IPS DF 6.9 (cell line): ENCODE measurements at regions not wholly inside any gene's neighbourhood (a gene's known extent, or its start where the extent isn't known, plus 50 kb on each side); places are given as distances from the start of the nearest gene placed in this dataset.

Source experiments
- DNase-seq: peaks from one replicate; pipeline ENCODE4 v3.0.0-alpha.2; 2013; ENCODE audit warnings: low read depth, low spot score
- H3K27ac ChIP-seq: one replicate; pipeline ENCODE4 v1.5.1; 2013; ENCODE audit warnings: low read length, control low read depth
- H3K27me3 ChIP-seq: 2 replicates; pipeline ENCODE4 v1.6.1; 2013; ENCODE audit warnings: mild to moderate bottlenecking, low read length; ENCODE audit not compliant: control insufficient read depth, insufficient read depth
- H3K36me3 ChIP-seq: 2 replicates; pipeline ENCODE4 v1.6.1; 2013; ENCODE audit warnings: low read length; ENCODE audit not compliant: control insufficient read depth, insufficient read depth
- H3K4me1 ChIP-seq: 2 replicates; pipeline ENCODE4 v1.6.1; 2013; ENCODE audit warnings: low read length; ENCODE audit not compliant: control insufficient read depth, insufficient read depth
- H3K4me3 ChIP-seq: 2 replicates; pipeline ENCODE4 v1.5.1; 2013; ENCODE audit warnings: mild to moderate bottlenecking, low read length
- H3K9me3 ChIP-seq: 2 replicates; pipeline ENCODE4 v1.6.1; 2013; ENCODE audit warnings: low read length, inconsistent platforms; ENCODE audit not compliant: control insufficient read depth, insufficient read depth
- WGBS: extraction: QIAGEN DNeasy Blood & Tissue Kit; methylation state at CpG from one replicate; pipeline ENCODE4 v1.1.7; 2013; ENCODE audit warnings: mixed read lengths, missing lambda C conversion rate; ENCODE audit not compliant: insufficient read length, insufficient coverage; 5-methylcytosine and 5-hydroxymethylcytosine counted together

DNA sequence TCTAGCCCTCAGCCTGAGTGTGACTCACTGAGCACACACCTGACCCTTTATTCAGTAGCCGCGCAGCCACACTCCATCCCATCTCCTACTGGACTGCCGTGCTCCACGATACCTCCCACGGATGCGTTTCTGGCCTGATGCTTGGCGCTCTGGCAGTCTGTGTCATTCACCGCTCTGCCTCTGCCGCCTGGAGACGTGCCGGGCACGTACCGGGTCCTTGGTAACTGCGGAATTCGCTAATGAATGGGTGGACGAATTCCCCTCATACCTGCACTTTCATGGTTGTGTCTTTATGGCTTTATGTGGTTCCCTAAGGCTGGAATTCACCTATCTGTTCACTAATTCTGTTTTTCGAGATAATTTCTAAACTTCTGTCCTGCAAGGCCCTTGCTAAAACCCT is 405.7 kb downstream of the QKI start:
- no peaks in the 10 kb centered on the region for H3K36me3 ChIP-seq
- H3K27ac ChIP-seq, result no peak overlapping the region
- H3K27me3 ChIP-seq, result no peaks in the 10 kb centered on the region
- H3K9me3 ChIP-seq, result no peaks in the 10 kb centered on the region
- H3K4me3 ChIP-seq, result no peak overlapping the region
- no peaks in the 10 kb centered on the region; the same call in 1 of the 2 replicates for H3K4me1 ChIP-seq
- DNase-seq, result no peak
- no CpG with 5 or more reads among the region's 17 CpGs for WGBS

DNA sequence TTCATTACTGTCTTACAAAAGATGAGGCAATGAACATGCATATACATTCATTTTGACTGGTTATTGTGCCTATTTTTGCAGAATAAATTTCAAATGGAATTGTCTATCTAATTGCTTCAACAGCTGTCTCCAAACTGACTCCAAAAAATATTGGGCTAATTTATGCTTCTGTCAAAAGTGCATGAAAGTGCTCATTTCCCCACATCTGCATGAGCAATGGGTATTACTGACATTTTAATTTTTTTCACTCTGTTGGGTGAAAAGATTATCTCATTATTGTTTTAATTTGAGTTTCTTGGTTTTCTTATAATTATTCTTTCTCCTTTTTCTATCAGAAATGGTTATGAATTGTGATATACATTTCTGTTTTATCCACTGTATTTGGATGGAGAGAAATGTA is 404.2 kb downstream of the QKI start:
- Histone ChIP-seq H3K9me3 (no peaks in the 10 kb centered on the region), H3K36me3 (no peaks in the 10 kb centered on the region), H3K27ac (no peak overlapping the region), H3K4me1 (no peaks in the 10 kb centered on the region; the same call in 1 of the 2 replicates), H3K4me3 (no peak overlapping the region), H3K27me3 (no peaks in the 10 kb centered on the region)
- no peak for DNase-seq

DNA sequence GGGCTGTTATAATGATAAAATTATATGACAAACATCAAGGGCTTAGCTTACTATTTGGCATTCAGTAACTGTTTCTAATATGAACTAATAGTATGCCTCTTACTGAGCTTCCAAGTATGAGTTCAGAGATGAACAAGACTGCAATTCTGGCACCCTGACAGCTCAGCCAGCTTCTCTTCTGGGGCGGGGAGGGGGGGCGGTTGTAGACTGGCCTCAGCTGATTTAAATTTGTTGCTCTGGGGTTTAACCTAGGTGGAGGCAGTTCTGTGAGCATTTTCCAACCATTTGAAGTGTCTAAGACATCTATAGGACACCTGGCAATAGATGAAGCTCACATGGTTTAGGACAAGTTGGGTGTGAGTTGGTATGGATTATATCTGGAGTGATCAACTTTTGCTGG is 401.9 kb downstream of the QKI start:
- H3K4me1 ChIP-seq, result no peaks in the 10 kb centered on the region; the same call in 1 of the 2 replicates
- WGBS, result no CpG with 5 or more reads among the region's 2 CpGs
- no peaks in the 10 kb centered on the region for H3K27me3 ChIP-seq
- no peak overlapping the region for H3K27ac ChIP-seq
- no peaks in the 10 kb centered on the region for H3K36me3 ChIP-seq
- no peak overlapping the region for H3K4me3 ChIP-seq
- H3K9me3 ChIP-seq, result no peaks in the 10 kb centered on the region
- no peak for DNase-seq

DNA sequence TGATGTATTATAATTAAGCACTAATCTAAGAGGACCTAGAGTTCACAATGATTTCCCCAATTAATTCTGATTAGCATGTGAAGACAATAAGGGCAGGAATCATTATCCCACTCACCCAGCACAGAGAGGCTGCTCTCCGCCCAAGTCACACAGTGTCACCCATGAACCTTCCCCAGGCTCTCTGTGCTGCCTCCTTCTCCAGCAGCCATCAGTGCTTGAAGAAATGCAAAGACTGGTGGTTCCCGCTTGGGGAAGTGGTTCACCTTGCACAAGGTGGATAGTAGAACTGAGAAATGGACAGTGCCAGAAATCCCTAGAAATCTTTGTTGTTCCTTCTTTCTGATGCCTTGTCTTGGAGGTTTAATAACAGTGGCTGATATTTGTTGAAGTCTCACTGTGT is 401.3 kb downstream of the QKI start:
- no peaks in the 10 kb centered on the region; the same call in 1 of the 2 replicates for H3K4me1 ChIP-seq
- DNase-seq, result no peak
- H3K27me3 ChIP-seq, result no peaks in the 10 kb centered on the region
- no peaks in the 10 kb centered on the region for H3K36me3 ChIP-seq
- H3K27ac ChIP-seq, result no peak overlapping the region
- WGBS, result no CpG with 5 or more reads among the region's 2 CpGs
- no peak overlapping the region for H3K4me3 ChIP-seq
- no peaks in the 10 kb centered on the region for H3K9me3 ChIP-seq

DNA sequence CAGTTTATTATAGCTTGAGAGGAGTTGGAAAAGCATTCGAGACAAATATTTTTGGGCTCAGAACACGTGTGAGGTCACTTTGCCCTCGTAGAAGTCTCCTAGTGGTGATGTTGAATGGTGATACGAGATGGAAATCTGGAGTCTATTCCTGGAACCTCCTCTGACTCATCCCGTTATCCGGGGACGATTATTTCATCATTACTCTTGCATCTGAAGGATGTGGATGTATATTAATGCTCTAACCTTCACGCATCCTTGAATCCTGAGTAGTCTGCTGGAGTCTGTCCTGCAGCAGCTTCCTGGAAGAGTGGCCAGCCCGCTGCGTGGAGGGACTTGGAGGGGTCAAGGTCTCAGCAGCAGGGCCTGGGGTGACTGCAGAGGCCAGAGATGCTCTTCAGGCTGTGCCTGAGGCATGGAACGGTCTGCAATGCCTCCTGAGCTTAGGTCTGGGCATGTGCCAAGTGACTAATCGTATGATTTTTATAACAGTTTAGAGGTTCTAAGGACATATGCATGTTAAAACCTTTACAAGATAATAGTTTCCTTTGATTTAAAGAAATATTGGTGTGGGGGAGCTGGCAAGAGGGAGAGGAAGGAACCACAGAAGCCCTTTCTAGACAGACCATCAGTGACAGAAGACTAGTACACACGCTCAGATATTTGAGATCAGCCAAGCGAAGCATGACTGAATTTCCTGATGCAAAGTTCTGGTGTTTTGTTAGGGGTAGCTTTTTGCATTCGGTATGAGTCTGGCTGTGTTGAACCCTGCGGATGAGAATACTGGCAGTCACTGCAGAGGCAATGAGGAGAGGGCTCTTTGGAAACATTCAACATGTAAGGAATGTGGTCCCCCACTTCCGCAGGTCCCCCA is 400.2 kb downstream of the QKI start:
- Histone ChIP-seq H3K36me3 (no peaks in the 10 kb centered on the region), H3K4me3 (no peak overlapping the region), H3K9me3 (no peaks in the 10 kb centered on the region), H3K27me3 (no peaks in the 10 kb centered on the region), H3K27ac (no peak overlapping the region), H3K4me1 (no peaks in the 10 kb centered on the region)
- no peak for DNase-seq
- WGBS, result no CpG with 5 or more reads among the region's 17 CpGs

DNA sequence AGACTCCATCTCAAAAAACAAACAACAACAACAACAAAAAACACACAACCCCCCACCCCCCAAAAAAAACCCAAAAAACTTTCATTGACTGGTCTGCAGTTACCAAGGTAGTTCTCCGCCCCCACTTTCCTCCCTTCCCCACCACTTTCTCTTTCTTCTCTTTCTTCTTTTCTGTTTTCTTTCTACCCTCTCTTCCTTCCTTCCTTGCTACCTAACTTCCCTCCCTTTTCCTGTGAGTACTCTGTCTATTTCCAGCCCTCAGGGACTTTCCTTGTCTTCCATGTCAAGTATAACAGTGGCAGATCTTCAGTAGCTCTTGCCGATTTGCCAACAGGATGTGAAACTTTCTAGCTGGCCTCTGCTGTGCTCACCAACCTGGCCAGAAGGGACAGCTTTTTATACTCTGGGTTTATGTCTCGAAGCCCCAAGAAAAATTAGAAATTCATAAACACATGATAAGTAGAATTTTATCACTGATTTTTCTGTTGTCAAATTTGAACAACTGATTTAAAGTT is 399.5 kb downstream of the QKI start:
- Histone ChIP-seq H3K9me3 (no peaks in the 10 kb centered on the region), H3K27me3 (no peaks in the 10 kb centered on the region), H3K27ac (no peak overlapping the region), H3K4me3 (no peak overlapping the region), H3K36me3 (no peaks in the 10 kb centered on the region), H3K4me1 (no peaks in the 10 kb centered on the region)
- no peak for DNase-seq
- WGBS, result no CpG with 5 or more reads among the region's 3 CpGs

DNA sequence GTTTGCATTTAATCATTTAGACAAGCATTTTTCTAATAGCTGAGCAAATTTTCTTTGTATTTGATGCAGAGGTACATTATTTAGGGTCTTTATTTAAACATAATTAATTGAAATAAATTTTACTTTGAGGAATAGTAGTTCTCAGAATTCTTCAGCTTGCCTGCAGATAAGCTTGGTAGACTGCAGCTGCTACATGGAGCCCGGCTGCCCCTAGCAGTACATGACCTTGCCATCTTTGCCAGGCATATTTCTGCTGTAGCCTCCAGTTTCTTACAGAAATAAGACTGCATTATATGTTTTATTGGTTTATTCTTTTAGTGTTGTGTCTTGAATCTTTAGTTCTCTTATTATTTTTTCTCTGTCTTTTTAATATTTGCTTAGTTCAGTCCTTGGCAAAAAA is 396.8 kb downstream of the QKI start:
- no peak for DNase-seq
- no CpG with 5 or more reads among the region's 1 CpG for WGBS
- no peaks in the 10 kb centered on the region for H3K9me3 ChIP-seq
- no peaks in the 10 kb centered on the region for H3K4me1 ChIP-seq
- H3K4me3 ChIP-seq, result no peak overlapping the region
- no peak overlapping the region for H3K27ac ChIP-seq
- no peaks in the 10 kb centered on the region for H3K36me3 ChIP-seq
- no peaks in the 10 kb centered on the region for H3K27me3 ChIP-seq

DNA sequence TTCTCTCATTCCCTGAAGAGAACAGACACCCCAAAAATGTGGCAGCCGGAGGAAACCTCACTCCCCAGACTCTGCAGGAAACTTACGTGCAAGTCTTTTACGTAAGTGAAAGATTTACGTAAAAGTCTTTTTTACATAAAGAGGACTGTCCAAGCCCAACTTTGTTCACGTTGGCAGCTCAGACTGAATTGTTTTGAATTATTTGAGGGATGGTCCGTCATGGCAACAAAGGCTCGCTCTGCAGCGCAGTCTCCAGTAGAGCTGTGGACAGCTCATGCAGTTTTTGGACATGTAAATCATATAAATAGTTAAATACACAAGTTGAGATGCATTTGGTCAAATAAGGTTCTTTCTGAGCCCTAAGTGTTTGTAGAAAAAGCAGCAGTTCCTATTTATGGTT is 394.8 kb downstream of the QKI start:
- no peak for DNase-seq
- no peaks in the 10 kb centered on the region for H3K4me1 ChIP-seq
- H3K27me3 ChIP-seq, result no peaks in the 10 kb centered on the region
- no peaks in the 10 kb centered on the region for H3K36me3 ChIP-seq
- no peaks in the 10 kb centered on the region for H3K9me3 ChIP-seq
- H3K4me3 ChIP-seq, result no peak overlapping the region
- WGBS, result no CpG with 5 or more reads among the region's 8 CpGs
- no peak overlapping the region for H3K27ac ChIP-seq

DNA sequence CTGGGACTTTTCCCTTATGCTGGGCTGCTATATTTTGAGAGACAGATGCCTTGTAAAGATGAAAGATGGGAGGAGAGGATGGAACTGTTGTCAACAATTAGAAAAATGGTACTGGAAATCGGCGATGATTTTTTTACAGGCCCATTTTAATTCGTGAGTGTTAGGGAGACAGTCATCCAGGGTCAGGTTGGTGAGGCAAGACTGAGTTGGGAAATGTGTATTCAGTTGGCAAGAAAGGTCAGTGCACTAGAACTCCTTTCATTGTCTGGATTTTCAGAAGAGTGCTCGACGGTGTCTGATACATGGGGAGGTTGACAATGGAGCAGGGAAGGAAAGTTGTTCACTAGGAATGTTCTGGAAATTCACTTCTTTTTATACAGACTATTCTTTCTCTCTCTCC is 394.4 kb downstream of the QKI start:
- H3K27ac ChIP-seq, result no peak overlapping the region
- H3K4me1 ChIP-seq, result no peaks in the 10 kb centered on the region
- no CpG with 5 or more reads among the region's 5 CpGs for WGBS

DNA sequence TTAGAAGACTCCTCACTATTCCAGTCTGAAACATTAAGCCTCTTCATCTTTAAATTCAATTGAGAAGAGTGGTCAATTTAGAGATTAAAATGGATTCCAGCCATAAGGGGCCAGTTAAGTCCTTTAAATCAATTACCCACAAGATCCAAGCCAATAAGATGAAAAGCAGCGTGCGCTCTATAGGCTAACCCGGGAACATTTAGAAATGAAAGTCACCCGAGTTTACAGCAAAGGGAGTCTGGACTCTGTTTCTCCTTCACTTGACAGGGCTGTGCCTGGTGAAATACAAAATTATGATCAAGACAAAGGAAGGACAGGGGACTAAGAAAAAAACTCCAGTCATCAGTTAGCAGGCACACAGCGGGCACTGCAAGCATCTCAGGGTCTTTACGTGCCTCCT is 393.7 kb downstream of the QKI start:
- H3K4me1 ChIP-seq, result no peaks in the 10 kb centered on the region
- WGBS, result no CpG with 5 or more reads among the region's 6 CpGs
- no peak overlapping the region for H3K4me3 ChIP-seq
- no peaks in the 10 kb centered on the region for H3K27me3 ChIP-seq
- no peaks in the 10 kb centered on the region for H3K9me3 ChIP-seq
- H3K36me3 ChIP-seq, result no peaks in the 10 kb centered on the region
- no peak for DNase-seq
- H3K27ac ChIP-seq, result no peak overlapping the region

More for the DNA sequence above, 394.4 kb downstream of the QKI start:
- no peaks in the 10 kb centered on the region for H3K36me3 ChIP-seq
- DNase-seq, result no peak
- H3K9me3 ChIP-seq, result no peaks in the 10 kb centered on the region
- no peaks in the 10 kb centered on the region for H3K27me3 ChIP-seq
- H3K4me3 ChIP-seq, result no peak overlapping the region
